GM23338 (cell line): ENCODE measurements at regions not wholly inside any gene's neighbourhood (a gene's known extent, or its start where the extent isn't known, plus 50 kb on each side); places are given as distances from the start of the nearest gene placed in this dataset.

ENCODE experiments used
- ATAC-seq: fragments of 200-7000 bp; cut with Tn5 transposase; 3 replicates; pipeline ENCODE4 v1.9.1; 2020
- DNase-seq: peaks from one replicate; pipeline ENCODE4 v3.0.0-alpha.2; 2015; ENCODE audit warnings: low spot score
- H2AFZ ChIP-seq: fragments of 200-600 bp; sonication (generic); 2 replicates; pipeline ENCODE4 v1.8.0; 2016; ENCODE audit warnings: antibody characterized with exemption, mild to moderate bottlenecking, moderate library complexity
- H3F3A ChIP-seq: fragments of 200-600 bp; sonication (generic); replicated peaks from 2 replicates; pipeline ENCODE4 v1.8.0; 2017; ENCODE audit warnings: antibody characterized with exemption, mixed run types, low read depth
- H3K27ac ChIP-seq: fragments of 200-600 bp; sonication (generic); 2 replicates; pipeline ENCODE4 v1.6.1; 2016; ENCODE audit warnings: low read depth
- H3K27me3 ChIP-seq: fragments of 200-600 bp; sonication (generic); 2 replicates; pipeline ENCODE4 v1.8.0; 2016; ENCODE audit warnings: mild to moderate bottlenecking, mixed run types, moderate library complexity; ENCODE audit not compliant: insufficient read depth
- H3K36me3 ChIP-seq: fragments of 200-600 bp; sonication (generic); 2 replicates; pipeline ENCODE4 v1.8.0; 2016; ENCODE audit warnings: mild to moderate bottlenecking; ENCODE audit not compliant: insufficient read depth
- H3K4me1 ChIP-seq: fragments of 200-600 bp; sonication (generic); 2 replicates; pipeline ENCODE4 v1.8.0; 2016; ENCODE audit warnings: mild to moderate bottlenecking, moderate library complexity; ENCODE audit not compliant: insufficient read depth
- H3K4me2 ChIP-seq: fragments of 200-600 bp; sonication (generic); 2 replicates; pipeline ENCODE4 v1.7.1; 2017; ENCODE audit warnings: mixed run types
- H3K4me3 ChIP-seq: fragments of 200-600 bp; sonication (generic); 2 replicates; pipeline ENCODE4 v1.6.1; 2016; ENCODE audit warnings: mixed run types
- H3K79me2 ChIP-seq: fragments of 200-600 bp; sonication (generic); replicated peaks from 2 replicates; pipeline ENCODE4 v1.8.0; 2017; ENCODE audit warnings: mild to moderate bottlenecking; ENCODE audit not compliant: insufficient read depth
- H3K9me2 ChIP-seq: fragments of 200-600 bp; sonication (generic); 2 replicates; pipeline ENCODE4 v1.8.0; 2017; ENCODE audit not compliant: insufficient read depth
- H4K20me1 ChIP-seq: fragments of 200-600 bp; sonication (generic); replicated peaks from 2 replicates; pipeline ENCODE4 v1.8.0; 2017; ENCODE audit warnings: mild to moderate bottlenecking; ENCODE audit not compliant: insufficient read depth
- H3K27ac Mint-ChIP-seq: 2 replicates; pipeline ENCODE4 v1.8.0; 2020; ENCODE audit warnings: inconsistent platforms, mild to moderate bottlenecking, moderate library complexity, mixed read lengths
- H3K27me3 Mint-ChIP-seq: 3 replicates; pipeline ENCODE4 v1.8.0; 2022; ENCODE audit warnings: low read depth, mild to moderate bottlenecking, moderate library complexity, mixed read lengths, inconsistent platforms; ENCODE audit not compliant: insufficient read depth, poor library complexity
- H3K36me3 Mint-ChIP-seq: 3 replicates; pipeline ENCODE4 v1.8.0; 2021; ENCODE audit warnings: low read depth, mild to moderate bottlenecking, inconsistent platforms, moderate library complexity, mixed read lengths
- H3K4me1 Mint-ChIP-seq: 3 replicates; pipeline ENCODE4 v1.8.0; 2020; ENCODE audit warnings: mild to moderate bottlenecking, inconsistent platforms, mixed read lengths
- H3K4me3 Mint-ChIP-seq: 3 replicates; pipeline ENCODE4 v1.8.0; 2021; ENCODE audit warnings: moderate library complexity, mild to moderate bottlenecking, inconsistent platforms, mixed read lengths
- H3K9me3 Mint-ChIP-seq: 3 replicates; pipeline ENCODE4 v1.8.0; 2020; ENCODE audit warnings: moderate library complexity, mild to moderate bottlenecking, inconsistent platforms, mixed read lengths
- CREB1 ChIP-seq: fragments of 250-450 bp; sonication (Bioruptor Pico); IDR thresholded peaks from 2 replicates; pipeline ENCODE4 v1.5.0; 2020; ENCODE audit warnings: low read depth, mild to moderate bottlenecking, moderate library complexity
- ETS1 ChIP-seq: IDR thresholded peaks from 2 replicates; pipeline ENCODE4 v1.6.1; 2016; ENCODE audit warnings: antibody characterized with exemption
- EZH2phosphoT487 ChIP-seq: fragments of 200-600 bp; sonication (generic); IDR thresholded peaks from one replicate; pipeline ENCODE4 v1.8.1; 2018; ENCODE audit warnings: antibody characterized with exemption; ENCODE audit not compliant: unreplicated experiment
- STAT1 ChIP-seq: IDR thresholded peaks from one replicate; pipeline ENCODE4 v1.6.1; 2016; ENCODE audit warnings: antibody characterized with exemption; ENCODE audit not compliant: unreplicated experiment
- ZNF331 ChIP-seq: fragments of 250-450 bp; sonication (Bioruptor Pico); IDR thresholded peaks from 2 replicates; pipeline ENCODE4 v1.5.0; 2020; ENCODE audit warnings: low read depth, mild to moderate bottlenecking, moderate library complexity
- ZNF462 ChIP-seq: fragments of 250-450 bp; sonication (Bioruptor Pico); IDR thresholded peaks from 2 replicates; pipeline ENCODE4 v1.5.0; 2020; ENCODE audit warnings: mild to moderate bottlenecking, moderate library complexity

DNA sequence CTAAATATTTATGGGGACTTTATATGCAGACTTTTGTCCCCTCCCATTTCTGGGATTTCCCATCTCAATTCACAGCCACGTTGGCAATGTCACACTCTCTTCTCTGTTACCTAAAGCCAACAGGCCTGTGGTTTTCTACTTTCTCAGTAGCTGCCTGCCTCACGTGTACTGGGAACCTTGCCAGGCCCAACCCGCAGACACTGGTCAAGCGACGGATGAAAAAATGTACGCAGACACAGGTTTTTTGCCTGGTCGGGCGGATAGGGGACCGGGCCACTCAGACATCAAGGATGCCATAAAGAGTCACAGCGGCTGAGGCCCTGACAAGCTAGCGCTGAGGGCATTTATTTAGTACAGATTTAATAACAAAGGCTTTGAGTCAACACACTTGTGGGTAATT lies 204.4 kb upstream of the DPP6 start (continued):
- TF ChIP-seq CREB1 (CRISPR knock-in tag) = no peak
- no peak for TF ChIP-seq EZH2phosphoT487

- peaks cover 14% of the 10 kb centered on the region; the same call in 2 of the 3 replicates for H3K36me3 Mint-ChIP-seq
Measured at GRCh38 chr7:153852261-153852660, 199.9 kb upstream of the DPP6 start.

GRCh38 chr7:153858355-153858754 lies 193.8 kb upstream of the DPP6 start:
- Histone ChIP-seq H3K27me3 (no peaks in the 10 kb centered on the region), H3K36me3 (0 out of 2 replicates have a peak, but pooled peaks cover 7% of the 10 kb centered on the region), H4K20me1 (no peaks in the 10 kb centered on the region), H3K79me2 (no peaks in the 10 kb centered on the region), H3K4me2 (no peak overlapping the region), H3K4me1 (no peaks in the 10 kb centered on the region), H3F3A (no peaks in the 10 kb centered on the region), H3K9me2 (no peaks in the 10 kb centered on the region), H3K4me3 (no peak overlapping the region), H3K27ac (no peak overlapping the region), H2AFZ (no peak overlapping the region)
- ATAC-seq (no peak), DNase-seq (no peak)
- H3K4me3 Mint-ChIP-seq = no peak overlapping the region
- H3K4me1 Mint-ChIP-seq = no peaks in the 10 kb centered on the region
- H3K27me3 Mint-ChIP-seq = peaks cover 2% of the 10 kb centered on the region
- H3K9me3 Mint-ChIP-seq = peaks cover 78% of the 10 kb centered on the region
- no peak overlapping the region for H3K27ac Mint-ChIP-seq
- H3K36me3 Mint-ChIP-seq = peaks cover 4% of the 10 kb centered on the region; the same call in 1 of the 3 replicates
- TF ChIP-seq ZNF462 (no peak), CREB1 (CRISPR knock-in tag) (no peak), ETS1 (no peak), STAT1 (no peak)

More at GRCh38 chr7:153852261-153852660, 199.9 kb upstream of the DPP6 start:
- Histone ChIP-seq H3K9me2 (no peaks in the 10 kb centered on the region), H3K36me3 (peaks cover 6% of the 10 kb centered on the region; the same call in 1 of the 2 replicates), H2AFZ (no peak overlapping the region), H3K4me2 (no peak overlapping the region), H3K4me1 (no peaks in the 10 kb centered on the region), H4K20me1 (no peaks in the 10 kb centered on the region), H3K79me2 (no peaks in the 10 kb centered on the region), H3K4me3 (no peak overlapping the region), H3K27me3 (no peaks in the 10 kb centered on the region), H3K27ac (no peak overlapping the region), H3F3A (no peaks in the 10 kb centered on the region)
- Mint-ChIP-seq H3K27ac (no peak overlapping the region), H3K4me3 (no peak overlapping the region), H3K27me3 (peaks cover 4% of the 10 kb centered on the region), H3K4me1 (no peaks in the 10 kb centered on the region), H3K9me3 (peaks cover 80% of the 10 kb centered on the region)
- ATAC-seq = no peak
- DNase-seq = no peak
- TF ChIP-seq ETS1 = no peak
- TF ChIP-seq ZNF331 (CRISPR knock-in tag) = no peak
- TF ChIP-seq STAT1 = no peak
- TF ChIP-seq EZH2phosphoT487 = no peak
